Caco-2 (cell line): ENCODE measurements at regions not wholly inside any gene's neighbourhood (a gene's known extent, or its start where the extent isn't known, plus 50 kb on each side); places are given as distances from the start of the nearest gene placed in this dataset.
A peak's percentile ranks its signal among the peaks of the same experiment; 100 is the strongest.

Experiments
- BruUV-seq: library from RNA; stranded (reverse); fragments of 400-500 nt; replicated peaks from 2 replicates; lab custom pipeline; 2021; lab: Mats Ljungman, UMichigan
- CTCF ChIA-PET: fragments of 300-600 bp; sonication (Branson Sonifier 250); formaldehyde crosslinking; loops from one replicate; lab custom pipeline; 2022; ENCODE audit warnings: antibody characterized with exemption; lab: Charles Lee
- POLR2A ChIA-PET: fragments of 300-600 bp; sonication (Branson Sonifier 250); formaldehyde crosslinking; loops from one replicate; lab custom pipeline; 2022; ENCODE audit warnings: antibody characterized with exemption; lab: Charles Lee
- DNase-seq, 2 experiments: peaks; one replicate each; pipeline versions ENCODE4 v3.0.0 to v3.0.0-alpha.2; 2020 to 2022
- H3K27me3 ChIP-seq: replicated peaks from 2 replicates; pipeline ENCODE4 v1.6.0; 2011; ENCODE audit warnings: low read length; ENCODE audit not compliant: control insufficient read depth, insufficient read depth
- H3K36me3 ChIP-seq: 2 replicates; pipeline ENCODE4 v1.5.1; 2011; ENCODE audit warnings: low read length; ENCODE audit not compliant: control insufficient read depth, insufficient read depth
- H3K4me1 ChIP-seq: fragments of 250-450 bp; sonication (Bioruptor Pico); 2 replicates; pipeline ENCODE4 v1.5.1; 2020; ENCODE audit warnings: mild to moderate bottlenecking
- H3K4me3 ChIP-seq: 2 replicates; pipeline ENCODE4 v1.5.1; 2011; ENCODE audit warnings: low read depth, mild to moderate bottlenecking, control low read depth, low read length
- H3K9me3 ChIP-seq: fragments of 250-450 bp; sonication (Bioruptor Pico); 2 replicates; pipeline ENCODE4 v1.5.1; 2020; ENCODE audit warnings: mild to moderate bottlenecking, moderate library complexity
- H3K27ac Mint-ChIP-seq: one replicate; pipeline ENCODE4 v1.8.0; 2022; ENCODE audit warnings: mixed read lengths; ENCODE audit not compliant: unreplicated experiment
- H3K27me3 Mint-ChIP-seq: one replicate; pipeline ENCODE4 v1.8.0; 2022; ENCODE audit warnings: mixed read lengths; ENCODE audit not compliant: insufficient read depth, unreplicated experiment
- H3K36me3 Mint-ChIP-seq: one replicate; pipeline ENCODE4 v1.8.0; 2022; ENCODE audit warnings: mild to moderate bottlenecking, mixed read lengths; ENCODE audit not compliant: insufficient read depth, unreplicated experiment
- H3K4me1 Mint-ChIP-seq: one replicate; pipeline ENCODE4 v1.8.0; 2022; ENCODE audit warnings: low read depth, mixed read lengths; ENCODE audit not compliant: unreplicated experiment
- H3K4me3 Mint-ChIP-seq: one replicate; pipeline ENCODE4 v1.8.0; 2022; ENCODE audit warnings: mild to moderate bottlenecking, moderate library complexity, mixed read lengths; ENCODE audit not compliant: unreplicated experiment
- H3K9me3 Mint-ChIP-seq: one replicate; pipeline ENCODE4 v1.8.0; 2022; ENCODE audit warnings: mixed read lengths; ENCODE audit not compliant: unreplicated experiment
- intact Hi-C: fragments of 100-400 bp; cut with micrococcal nuclease; formaldehyde crosslinking; loops from one replicate; pipeline ENCODE4 v1.10.0; 2022; ENCODE audit not compliant: unreplicated experiment
- TF ChIP-seq, protein P1 (sequence below), 2 experiments: fragments of 200-600 bp in 1 of 2; IDR thresholded peaks; 1 replicate in 1 of 2; 2 replicates in 1 of 2; pipeline versions ENCODE4 v1.5.1 to v1.8.0; 2011 to 2022; ENCODE audit warnings: antibody characterized with exemption in 1 of 2, control low read depth in 1 of 2, inconsistent platforms in 1 of 2, low read depth in 1 of 2, low read length in 1 of 2, mild to moderate bottlenecking in 1 of 2, moderate library complexity in 1 of 2; ENCODE audit not compliant: insufficient read depth in 1 of 2, severe bottlenecking in 1 of 2, unreplicated experiment in 1 of 2

DNA sequence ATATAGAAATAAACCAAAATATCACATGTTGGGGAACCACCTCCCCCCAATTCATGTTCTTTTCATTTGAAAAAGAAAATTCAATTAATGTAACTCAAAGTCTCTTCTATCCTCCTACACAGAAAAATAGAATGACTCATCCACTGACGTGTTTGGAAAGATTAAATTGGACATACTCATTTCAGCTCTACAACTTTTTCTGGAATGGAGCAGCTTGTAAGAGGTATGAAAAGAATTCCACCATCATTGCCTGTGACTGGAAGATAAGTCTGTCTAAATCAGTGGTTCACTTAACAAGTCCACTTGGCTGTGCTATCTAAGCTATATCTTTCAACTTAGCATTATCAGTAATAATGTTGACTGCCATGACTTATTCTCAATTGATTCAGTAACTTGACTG, 702.3 kb downstream of the BRINP3 start:
- TF ChIP-seq, protein P1, sequence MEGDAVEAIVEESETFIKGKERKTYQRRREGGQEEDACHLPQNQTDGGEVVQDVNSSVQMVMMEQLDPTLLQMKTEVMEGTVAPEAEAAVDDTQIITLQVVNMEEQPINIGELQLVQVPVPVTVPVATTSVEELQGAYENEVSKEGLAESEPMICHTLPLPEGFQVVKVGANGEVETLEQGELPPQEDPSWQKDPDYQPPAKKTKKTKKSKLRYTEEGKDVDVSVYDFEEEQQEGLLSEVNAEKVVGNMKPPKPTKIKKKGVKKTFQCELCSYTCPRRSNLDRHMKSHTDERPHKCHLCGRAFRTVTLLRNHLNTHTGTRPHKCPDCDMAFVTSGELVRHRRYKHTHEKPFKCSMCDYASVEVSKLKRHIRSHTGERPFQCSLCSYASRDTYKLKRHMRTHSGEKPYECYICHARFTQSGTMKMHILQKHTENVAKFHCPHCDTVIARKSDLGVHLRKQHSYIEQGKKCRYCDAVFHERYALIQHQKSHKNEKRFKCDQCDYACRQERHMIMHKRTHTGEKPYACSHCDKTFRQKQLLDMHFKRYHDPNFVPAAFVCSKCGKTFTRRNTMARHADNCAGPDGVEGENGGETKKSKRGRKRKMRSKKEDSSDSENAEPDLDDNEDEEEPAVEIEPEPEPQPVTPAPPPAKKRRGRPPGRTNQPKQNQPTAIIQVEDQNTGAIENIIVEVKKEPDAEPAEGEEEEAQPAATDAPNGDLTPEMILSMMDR (IDR thresholded peaks at IDR 0.05; ENCODE audit: insufficient read depth in 1 of 2, low read depth in 1 of 2, low read length in 1 of 2, severe bottlenecking in 1 of 2, unreplicated experiment in 1 of 2), result no peak
- Histone ChIP-seq H3K27me3 (no peaks in the 10 kb centered on the region), H3K4me3 (no peak overlapping the region), H3K36me3 (no peaks in the 10 kb centered on the region), H3K9me3 (no peaks in the 10 kb centered on the region), H3K4me1 (peaks cover 21% of the 10 kb centered on the region; the same call in 1 of the 2 replicates)
- no peaks in the 10 kb centered on the region for H3K9me3 Mint-ChIP-seq
- no peak overlapping the region for H3K27ac Mint-ChIP-seq
- intact Hi-C loops, result loop anchor here (2.0 kb wide), 3 partner anchors 23 to 131 kb away; no protein-coding TSS in a partner anchor
- peaks cover 7% of the 10 kb centered on the region for H3K4me1 Mint-ChIP-seq
- H3K27me3 Mint-ChIP-seq, result no peaks in the 10 kb centered on the region
- DNase-seq, result peak in 1 of 2 experiments; percentile 32
- CTCF ChIA-PET, result interaction anchor here (0.9 kb wide), 1 partner anchor 67 kb away, joined by 3 read pairs; no protein-coding TSS in a partner anchor
- H3K36me3 Mint-ChIP-seq, result no peaks in the 10 kb centered on the region
- BruUV-seq, result no TSS peak
- no peak overlapping the region for H3K4me3 Mint-ChIP-seq
- POLR2A ChIA-PET, result no interaction called here

DNA sequence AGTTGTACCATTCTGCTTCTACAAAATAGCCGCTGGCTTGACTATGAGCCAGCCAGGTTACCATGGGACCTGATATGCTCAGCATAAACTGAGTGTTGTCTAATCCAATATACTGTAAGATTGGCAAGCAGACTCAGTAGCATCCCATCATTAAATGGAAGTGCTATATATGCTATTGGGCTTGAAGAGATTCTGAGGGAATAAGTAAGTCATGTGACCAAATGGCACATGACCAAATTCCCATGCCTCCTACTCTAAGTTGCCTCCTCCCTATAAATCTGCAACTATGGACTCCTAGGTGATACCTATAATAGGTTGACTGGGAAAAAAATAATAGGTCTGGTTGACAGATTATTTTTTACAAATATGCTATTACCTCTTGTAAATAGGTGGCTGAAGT, 698.6 kb downstream of the BRINP3 start:
- no peaks in the 10 kb centered on the region for H3K36me3 Mint-ChIP-seq
- no peaks in the 10 kb centered on the region for H3K27me3 ChIP-seq
- POLR2A ChIA-PET, result no interaction called here
- intact Hi-C loops, result no loop called here
- H3K4me3 Mint-ChIP-seq, result no peak overlapping the region
- no peak overlapping the region for H3K27ac Mint-ChIP-seq
- H3K4me3 ChIP-seq, result no peak overlapping the region
- no peaks in the 10 kb centered on the region for H3K9me3 ChIP-seq
- no peaks in the 10 kb centered on the region for H3K9me3 Mint-ChIP-seq
- TF ChIP-seq, protein P1 (IDR thresholded peaks at IDR 0.05; ENCODE audit: insufficient read depth in 1 of 2, low read depth in 1 of 2, low read length in 1 of 2, severe bottlenecking in 1 of 2, unreplicated experiment in 1 of 2), result no peak
- CTCF ChIA-PET, result no interaction called here
- no peaks in the 10 kb centered on the region for H3K27me3 Mint-ChIP-seq
- peaks cover 18% of the 10 kb centered on the region; the same call in 1 of the 2 replicates for H3K4me1 ChIP-seq
- no TSS peak for BruUV-seq
- no peak for DNase-seq
- no peaks in the 10 kb centered on the region for H3K36me3 ChIP-seq
- peaks cover 7% of the 10 kb centered on the region for H3K4me1 Mint-ChIP-seq

DNA sequence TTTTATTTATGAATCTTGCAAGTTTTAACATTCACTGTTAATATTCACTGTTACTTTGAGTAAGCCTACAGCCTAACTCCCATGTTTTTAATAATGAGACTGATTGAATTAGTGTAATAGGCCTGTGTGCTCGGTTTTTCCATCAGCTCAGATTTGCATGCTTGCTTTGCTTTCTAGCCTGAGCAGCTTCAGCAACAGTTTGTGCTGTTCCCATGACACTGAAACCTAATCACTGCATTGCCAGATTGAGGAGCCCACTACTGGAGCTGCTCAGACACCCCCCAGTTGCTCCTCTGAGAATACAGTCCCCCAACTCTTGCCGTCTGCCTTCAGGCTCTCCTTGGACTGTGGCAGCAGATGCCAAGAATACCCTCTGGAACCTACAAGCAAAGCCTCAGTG, 695.4 kb downstream of the BRINP3 start:
- DNase-seq, result no peak
- no peaks in the 10 kb centered on the region for H3K36me3 Mint-ChIP-seq
- intact Hi-C loops, result no loop called here
- TF ChIP-seq, protein P1 (IDR thresholded peaks at IDR 0.05; ENCODE audit: insufficient read depth in 1 of 2, low read depth in 1 of 2, low read length in 1 of 2, severe bottlenecking in 1 of 2, unreplicated experiment in 1 of 2), result no peak
- Histone ChIP-seq H3K27me3 (no peaks in the 10 kb centered on the region), H3K4me1 (no peaks in the 10 kb centered on the region), H3K36me3 (no peaks in the 10 kb centered on the region), H3K4me3 (no peak overlapping the region), H3K9me3 (no peaks in the 10 kb centered on the region)
- no peaks in the 10 kb centered on the region for H3K9me3 Mint-ChIP-seq
- no peak overlapping the region for H3K4me3 Mint-ChIP-seq
- H3K27me3 Mint-ChIP-seq, result no peaks in the 10 kb centered on the region
- no TSS peak for BruUV-seq
- CTCF ChIA-PET, result no interaction called here
- H3K4me1 Mint-ChIP-seq, result no peaks in the 10 kb centered on the region
- POLR2A ChIA-PET, result no interaction called here
- H3K27ac Mint-ChIP-seq, result no peak overlapping the region
